GM21737 (cell line): ENCODE measurements at regions not wholly inside any gene's neighbourhood (a gene's known extent, or its start where the extent isn't known, plus 50 kb on each side); places are given as distances from the start of the nearest gene placed in this dataset.
"Not testable (repeated sequence)": the region's sequence is repeated elsewhere in the genome, so short reads cannot be mapped to it uniquely, and the experiment has no call there.

Source experiments
- ATAC-seq: cut with Tn5 transposase; IDR thresholded peaks from one replicate; pipeline ENCODE4 v1.9.1; 2021; ENCODE audit warnings: mild to moderate bottlenecking, moderate library complexity; ENCODE audit not compliant: unreplicated experiment

- no peak for ATAC-seq
These were observed 115.7 kb upstream of the MSX2 start for GRCh38 chr5:174608631-174609097.

- no peak for ATAC-seq
These were observed 115.3 kb upstream of the MSX2 start for GRCh38 chr5:174609116-174609515.

GRCh38 chr5:174610968-174611367, 113.4 kb upstream of the MSX2 start:
- no peak for ATAC-seq

GRCh38 chr5:174612686-174613085, 111.7 kb upstream of the MSX2 start:
- ATAC-seq, result no peak

- no peak for ATAC-seq
These were observed 109.8 kb upstream of the MSX2 start for GRCh38 chr5:174614500-174615135.

- no peak for ATAC-seq
These were observed 108.3 kb upstream of the MSX2 start for GRCh38 chr5:174616036-174616435.

- ATAC-seq, result no peak
These were observed 107.1 kb upstream of the MSX2 start for GRCh38 chr5:174617285-174617684.

- no peak for ATAC-seq
These were observed 106.5 kb upstream of the MSX2 start for GRCh38 chr5:174617910-174618309.

GRCh38 chr5:174618589-174618988, 105.8 kb upstream of the MSX2 start:
- ATAC-seq, result no peak

- ATAC-seq, result no peak
These were observed 102.3 kb upstream of the MSX2 start for GRCh38 chr5:174622067-174622466.

GRCh38 chr5:174623018-174623417, 101.4 kb upstream of the MSX2 start:
- no peak for ATAC-seq

- ATAC-seq, result no peak
These were observed 100.9 kb upstream of the MSX2 start for GRCh38 chr5:174623433-174624019.

GRCh38 chr5:174624733-174625522, 99.5 kb upstream of the MSX2 start:
- ATAC-seq, result no peak

- no peak for ATAC-seq
These were observed 98.6 kb upstream of the MSX2 start for GRCh38 chr5:174625591-174626350.

- ATAC-seq, result no peak
These were observed 97.9 kb upstream of the MSX2 start for GRCh38 chr5:174626369-174626920.

- ATAC-seq, result no peak
These were observed 88.3 kb upstream of the MSX2 start for GRCh38 chr5:174636094-174636493.

GRCh38 chr5:174642816-174643405, 81.5 kb upstream of the MSX2 start:
- no peak for ATAC-seq

GRCh38 chr5:174644436-174644835, 79.9 kb upstream of the MSX2 start:
- ATAC-seq, result no peak

- no peak for ATAC-seq
These were observed 79.5 kb upstream of the MSX2 start for GRCh38 chr5:174644923-174645322.

- ATAC-seq, result no peak
These were observed 78.7 kb upstream of the MSX2 start for GRCh38 chr5:174645677-174646076.

- ATAC-seq, result not testable (repeated sequence)
These were observed 75.8 kb upstream of the MSX2 start for GRCh38 chr5:174648618-174649017.
